GM12872 (cell line): ENCODE measurements at regions not wholly inside any gene's neighbourhood (a gene's known extent, or its start where the extent isn't known, plus 50 kb on each side); places are given as distances from the start of the nearest gene placed in this dataset.

ENCODE experiments used
- TF ChIP-seq, protein P1 (sequence below): IDR thresholded peaks from 3 replicates; pipeline ENCODE4 v1.5.1; 2011; ENCODE audit warnings: low read depth, mild to moderate bottlenecking, low read length, moderate library complexity; ENCODE audit not compliant: insufficient read depth

DNA sequence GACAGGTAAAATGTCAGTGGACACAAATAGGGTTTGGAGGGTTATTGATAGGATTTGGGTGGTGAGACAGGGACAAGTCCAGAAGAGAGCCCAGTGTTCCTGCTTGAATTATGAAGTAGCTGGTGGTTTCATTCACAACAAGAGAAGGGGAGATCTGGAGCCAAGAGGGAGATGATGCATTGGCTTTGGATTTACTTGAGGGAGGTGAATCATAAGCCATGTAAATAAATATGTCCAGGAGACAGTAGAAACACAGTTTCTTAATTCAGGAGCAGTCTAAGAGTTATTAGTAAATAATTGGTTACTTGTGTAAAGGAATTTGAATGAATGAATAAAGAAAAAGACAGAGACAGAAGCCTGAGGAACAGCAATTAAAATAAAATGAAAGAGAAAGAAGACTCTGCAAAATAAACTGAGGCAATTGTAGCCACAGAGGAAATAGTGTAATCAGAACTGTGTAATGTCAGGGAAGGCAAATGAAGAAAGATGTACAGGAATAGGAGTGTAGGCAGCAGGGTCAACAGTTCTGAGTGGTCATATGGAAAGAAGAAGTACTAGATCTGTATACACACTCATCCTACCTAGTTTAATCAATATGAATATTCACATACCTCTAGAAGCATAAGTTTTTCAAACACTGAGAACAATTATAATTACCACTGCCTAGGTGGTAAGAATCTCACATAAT is 50.2 kb upstream of the CXCL8 start:
- TF ChIP-seq, protein P1, sequence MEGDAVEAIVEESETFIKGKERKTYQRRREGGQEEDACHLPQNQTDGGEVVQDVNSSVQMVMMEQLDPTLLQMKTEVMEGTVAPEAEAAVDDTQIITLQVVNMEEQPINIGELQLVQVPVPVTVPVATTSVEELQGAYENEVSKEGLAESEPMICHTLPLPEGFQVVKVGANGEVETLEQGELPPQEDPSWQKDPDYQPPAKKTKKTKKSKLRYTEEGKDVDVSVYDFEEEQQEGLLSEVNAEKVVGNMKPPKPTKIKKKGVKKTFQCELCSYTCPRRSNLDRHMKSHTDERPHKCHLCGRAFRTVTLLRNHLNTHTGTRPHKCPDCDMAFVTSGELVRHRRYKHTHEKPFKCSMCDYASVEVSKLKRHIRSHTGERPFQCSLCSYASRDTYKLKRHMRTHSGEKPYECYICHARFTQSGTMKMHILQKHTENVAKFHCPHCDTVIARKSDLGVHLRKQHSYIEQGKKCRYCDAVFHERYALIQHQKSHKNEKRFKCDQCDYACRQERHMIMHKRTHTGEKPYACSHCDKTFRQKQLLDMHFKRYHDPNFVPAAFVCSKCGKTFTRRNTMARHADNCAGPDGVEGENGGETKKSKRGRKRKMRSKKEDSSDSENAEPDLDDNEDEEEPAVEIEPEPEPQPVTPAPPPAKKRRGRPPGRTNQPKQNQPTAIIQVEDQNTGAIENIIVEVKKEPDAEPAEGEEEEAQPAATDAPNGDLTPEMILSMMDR = no peak
